Omental fat pad (tissue), 3 donors: ENCODE measurements at regions not wholly inside any gene's neighbourhood (a gene's known extent, or its start where the extent isn't known, plus 50 kb on each side); places are given as distances from the start of the nearest gene placed in this dataset.

Experiments
- ATAC-seq: fragments of 150-250 bp; one replicate; pipeline ENCODE4 v1.9.1; 2016; ENCODE audit warnings: mild to moderate bottlenecking, moderate library complexity; ENCODE audit not compliant: low FRiP score
- DNase-seq: peaks from one replicate; pipeline ENCODE4 v3.0.0-alpha.2; 2019; ENCODE audit warnings: low spot score
- TF ChIP-seq, protein P1 (sequence below), 3 donors: fragments of 450-650 bp; IDR thresholded peaks; one replicate each; pipeline ENCODE4 v1.5.1; 2016 to 2017; ENCODE audit warnings: antibody characterized with exemption in 3 of 3, mild to moderate bottlenecking in 3 of 3, moderate library complexity in 2 of 3

DNA sequence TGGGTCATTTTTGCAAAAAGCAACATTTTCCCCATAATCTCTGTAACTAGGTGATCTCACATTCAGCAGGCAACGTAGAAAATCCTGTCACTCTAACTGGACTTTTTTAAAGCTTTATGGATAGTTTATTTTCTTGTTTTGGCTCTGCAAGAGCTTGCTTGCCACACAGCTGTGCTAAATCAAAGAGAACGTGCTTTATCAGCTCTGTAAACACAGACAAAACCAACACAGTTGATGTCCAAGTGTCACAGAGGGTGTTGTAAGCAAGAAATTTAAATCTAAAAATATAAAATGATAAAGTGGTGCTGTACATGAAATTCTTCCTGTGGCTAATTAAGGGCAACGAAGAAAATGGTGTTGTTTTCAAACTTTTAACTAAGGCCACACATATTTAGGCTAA is 97.5 kb upstream of the STAC start:
- TF ChIP-seq, protein P1, sequence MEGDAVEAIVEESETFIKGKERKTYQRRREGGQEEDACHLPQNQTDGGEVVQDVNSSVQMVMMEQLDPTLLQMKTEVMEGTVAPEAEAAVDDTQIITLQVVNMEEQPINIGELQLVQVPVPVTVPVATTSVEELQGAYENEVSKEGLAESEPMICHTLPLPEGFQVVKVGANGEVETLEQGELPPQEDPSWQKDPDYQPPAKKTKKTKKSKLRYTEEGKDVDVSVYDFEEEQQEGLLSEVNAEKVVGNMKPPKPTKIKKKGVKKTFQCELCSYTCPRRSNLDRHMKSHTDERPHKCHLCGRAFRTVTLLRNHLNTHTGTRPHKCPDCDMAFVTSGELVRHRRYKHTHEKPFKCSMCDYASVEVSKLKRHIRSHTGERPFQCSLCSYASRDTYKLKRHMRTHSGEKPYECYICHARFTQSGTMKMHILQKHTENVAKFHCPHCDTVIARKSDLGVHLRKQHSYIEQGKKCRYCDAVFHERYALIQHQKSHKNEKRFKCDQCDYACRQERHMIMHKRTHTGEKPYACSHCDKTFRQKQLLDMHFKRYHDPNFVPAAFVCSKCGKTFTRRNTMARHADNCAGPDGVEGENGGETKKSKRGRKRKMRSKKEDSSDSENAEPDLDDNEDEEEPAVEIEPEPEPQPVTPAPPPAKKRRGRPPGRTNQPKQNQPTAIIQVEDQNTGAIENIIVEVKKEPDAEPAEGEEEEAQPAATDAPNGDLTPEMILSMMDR (IDR thresholded peaks at IDR 0.05) = no peak

DNA sequence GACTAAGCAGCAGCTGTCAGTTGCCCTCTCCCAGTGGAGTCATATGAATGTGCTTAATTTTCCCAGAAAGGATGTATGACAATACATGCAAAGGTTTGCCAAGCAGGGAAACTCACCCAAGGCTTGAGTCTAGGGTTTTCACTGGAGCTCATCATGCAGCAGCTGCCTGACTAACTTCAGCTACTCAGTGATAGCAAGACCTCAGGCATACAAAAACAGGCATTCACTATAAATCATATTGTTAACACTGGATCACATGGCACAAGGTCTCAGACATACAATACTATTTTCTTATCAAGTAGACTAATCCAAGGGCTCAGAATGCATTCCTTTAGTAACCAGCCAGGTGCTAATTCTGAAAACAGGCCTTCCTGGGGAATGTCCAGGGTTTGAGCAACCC is 85.0 kb upstream of the STAC start:
- ATAC-seq (no peak), DNase-seq (no peak)
- TF ChIP-seq, protein P1 (IDR thresholded peaks at IDR 0.05) = no peak

More for the DNA sequence above, 97.5 kb upstream of the STAC start:
- DNase-seq (no peak), ATAC-seq (no peak)

DNA sequence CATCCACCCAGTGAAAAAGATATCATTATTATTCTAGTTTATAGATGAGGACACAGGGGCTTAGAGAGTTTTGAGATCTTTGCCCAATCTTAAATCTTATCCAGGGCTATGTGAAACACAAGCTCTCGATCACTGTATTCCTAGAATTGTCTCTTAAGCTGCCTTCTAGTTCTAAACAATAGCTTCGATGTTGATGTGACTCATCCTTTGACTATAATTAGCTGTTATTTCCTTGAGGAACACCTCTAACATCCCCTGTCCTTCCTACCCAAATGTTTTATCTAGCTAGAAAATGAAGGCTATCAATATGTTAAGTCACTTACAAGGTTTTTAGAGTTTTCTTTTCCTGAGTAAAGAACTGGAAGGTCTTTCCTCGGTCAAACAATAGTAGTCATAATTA is 83.1 kb upstream of the STAC start:
- TF ChIP-seq, protein P1 (IDR thresholded peaks at IDR 0.05) = no peak
- DNase-seq (no peak), ATAC-seq (no peak)

DNA sequence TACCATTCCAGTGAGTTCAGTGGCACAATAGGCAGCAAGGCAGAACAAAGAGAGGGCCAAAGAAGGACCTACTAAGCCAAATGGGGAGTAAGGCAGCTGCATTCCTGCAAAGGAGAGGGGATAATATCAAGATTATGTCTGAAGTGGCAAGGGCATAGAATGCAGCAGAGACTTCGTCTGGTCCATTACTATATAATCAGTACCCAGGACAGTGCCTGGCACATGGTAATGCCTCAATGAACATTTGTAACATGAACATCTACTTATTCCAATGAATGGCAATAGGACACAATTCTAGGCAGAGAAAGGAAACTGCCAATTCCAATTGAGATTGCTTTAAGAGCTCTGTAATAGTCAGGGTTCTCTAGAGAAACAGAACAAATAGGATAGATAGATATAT is 82.1 kb upstream of the STAC start:
- TF ChIP-seq, protein P1 (IDR thresholded peaks at IDR 0.05) = no peak
- DNase-seq (no peak), ATAC-seq (no peak)

DNA sequence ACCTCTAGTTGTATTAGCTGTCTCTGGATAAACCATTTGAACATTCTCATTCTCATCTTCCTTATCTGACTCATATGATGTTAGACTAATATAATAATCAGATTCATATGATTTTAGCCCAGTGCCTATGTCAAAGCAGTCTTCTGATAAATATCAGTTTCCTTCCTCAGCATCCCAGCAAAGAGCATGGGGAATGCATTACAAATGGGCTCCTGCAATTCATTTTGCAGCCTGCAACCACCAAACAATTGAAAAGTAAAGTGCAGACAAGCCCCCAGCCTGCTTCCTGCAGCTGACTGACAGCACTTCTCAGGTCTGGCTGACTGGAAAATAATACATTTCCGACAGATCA is 78.2 kb upstream of the STAC start:
- ATAC-seq (no peak), DNase-seq (no peak)
- TF ChIP-seq, protein P1 (IDR thresholded peaks at IDR 0.05) = no peak

DNA sequence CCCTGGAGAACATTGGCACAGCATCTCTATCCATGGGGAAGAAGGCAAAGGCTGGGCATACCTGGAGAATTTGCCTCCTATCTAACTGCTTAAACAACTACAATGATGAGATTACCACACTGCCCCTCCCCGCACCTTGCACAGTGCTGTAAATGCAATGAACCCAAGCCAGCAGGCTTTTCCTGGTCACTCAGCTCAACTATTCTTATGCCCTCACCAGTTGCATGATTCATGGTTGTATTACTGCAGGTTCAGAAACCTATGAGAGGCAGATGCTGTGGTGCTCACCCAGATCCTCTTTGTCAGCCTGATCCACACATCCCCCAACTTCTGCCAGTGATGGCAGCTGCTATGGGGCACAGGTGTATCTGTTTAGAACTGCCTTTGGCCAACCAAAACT is 77.7 kb upstream of the STAC start:
- TF ChIP-seq, protein P1 (IDR thresholded peaks at IDR 0.05) = no peak
- DNase-seq (no peak), ATAC-seq (no peak)

DNA sequence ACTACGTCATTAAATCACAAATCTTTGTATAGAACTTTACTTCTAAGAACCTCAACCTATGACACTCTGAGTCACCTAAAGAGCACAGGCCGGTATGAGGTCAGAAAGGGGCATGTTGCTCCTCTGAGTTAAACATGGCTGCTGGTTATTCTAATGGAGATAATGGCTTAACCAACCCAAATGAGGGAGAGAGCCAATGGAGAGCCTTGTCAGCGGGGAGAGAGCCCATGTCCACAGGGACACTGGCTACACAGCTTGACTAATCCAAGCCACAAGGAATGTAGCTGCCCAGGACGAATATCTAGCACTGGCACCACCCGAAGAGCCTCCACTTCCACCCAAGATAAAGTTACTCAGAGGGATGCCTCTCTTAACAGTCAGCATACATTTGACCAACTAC is 77.0 kb upstream of the STAC start:
- DNase-seq (no peak), ATAC-seq (no peak)
- TF ChIP-seq, protein P1 (IDR thresholded peaks at IDR 0.05) = no peak
